ENCODE measurements at regions not wholly inside any gene's neighbourhood (a gene's known extent, or its start where the extent isn't known, plus 50 kb on each side); places are given as distances from the start of the nearest gene placed in this dataset.
A peak's percentile ranks its signal among the peaks of the same experiment; 100 is the strongest.

- no peak overlapping the region for H3K27ac ChIP-seq
- TF ChIP-seq, protein P1, sequence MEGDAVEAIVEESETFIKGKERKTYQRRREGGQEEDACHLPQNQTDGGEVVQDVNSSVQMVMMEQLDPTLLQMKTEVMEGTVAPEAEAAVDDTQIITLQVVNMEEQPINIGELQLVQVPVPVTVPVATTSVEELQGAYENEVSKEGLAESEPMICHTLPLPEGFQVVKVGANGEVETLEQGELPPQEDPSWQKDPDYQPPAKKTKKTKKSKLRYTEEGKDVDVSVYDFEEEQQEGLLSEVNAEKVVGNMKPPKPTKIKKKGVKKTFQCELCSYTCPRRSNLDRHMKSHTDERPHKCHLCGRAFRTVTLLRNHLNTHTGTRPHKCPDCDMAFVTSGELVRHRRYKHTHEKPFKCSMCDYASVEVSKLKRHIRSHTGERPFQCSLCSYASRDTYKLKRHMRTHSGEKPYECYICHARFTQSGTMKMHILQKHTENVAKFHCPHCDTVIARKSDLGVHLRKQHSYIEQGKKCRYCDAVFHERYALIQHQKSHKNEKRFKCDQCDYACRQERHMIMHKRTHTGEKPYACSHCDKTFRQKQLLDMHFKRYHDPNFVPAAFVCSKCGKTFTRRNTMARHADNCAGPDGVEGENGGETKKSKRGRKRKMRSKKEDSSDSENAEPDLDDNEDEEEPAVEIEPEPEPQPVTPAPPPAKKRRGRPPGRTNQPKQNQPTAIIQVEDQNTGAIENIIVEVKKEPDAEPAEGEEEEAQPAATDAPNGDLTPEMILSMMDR (IDR thresholded peaks at IDR 0.05) = no peak
- H3K36me3 ChIP-seq = no peaks in the 10 kb centered on the region
- no peaks in the 10 kb centered on the region for H3K4me1 ChIP-seq (ENCODE audit: control insufficient read depth in 1 of 2, insufficient read depth in 1 of 2, low read depth in 1 of 2, low read length in 1 of 2)
- no peaks in the 10 kb centered on the region for H3K27me3 ChIP-seq
- H3K9me3 ChIP-seq = no peaks in the 10 kb centered on the region
- H3K4me3 ChIP-seq (ENCODE audit: low read depth in 1 of 2, low read length in 1 of 2) = no peak overlapping the region
Observed at GRCh38 chr6:81562169-81562568, 190.3 kb downstream of the TENT5A start.

DNA sequence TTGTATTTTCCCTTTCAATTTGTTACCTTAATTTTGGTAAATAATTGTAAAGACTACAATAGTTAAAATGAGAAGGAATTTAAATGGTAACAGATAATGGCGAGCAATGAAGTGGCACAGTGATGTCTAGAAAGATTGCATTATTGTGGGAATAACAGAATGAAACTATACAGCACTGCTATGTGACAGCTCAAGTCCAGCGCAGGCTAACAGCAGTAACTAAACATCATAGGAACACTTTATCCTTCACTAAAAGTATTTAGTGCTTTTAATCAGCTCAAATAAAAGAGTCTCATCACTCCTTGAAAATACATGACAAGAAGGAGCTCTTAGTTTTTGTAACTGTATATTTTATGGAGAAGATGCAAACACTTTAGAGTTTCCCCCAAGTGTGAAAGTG lies 190.8 kb downstream of the TENT5A start:
- H3K9me3 ChIP-seq = no peaks in the 10 kb centered on the region
- H3K4me1 ChIP-seq (ENCODE audit: control insufficient read depth in 1 of 2, insufficient read depth in 1 of 2, low read depth in 1 of 2, low read length in 1 of 2) = no peaks in the 10 kb centered on the region
- no peak overlapping the region for H3K4me3 ChIP-seq (ENCODE audit: low read depth in 1 of 2, low read length in 1 of 2)
- TF ChIP-seq, protein P1 (IDR thresholded peaks at IDR 0.05) = no peak
- no peaks in the 10 kb centered on the region for H3K27me3 ChIP-seq
- H3K36me3 ChIP-seq = no peaks in the 10 kb centered on the region
- H3K27ac ChIP-seq = no peak overlapping the region

- TF ChIP-seq, protein P1 (IDR thresholded peaks at IDR 0.05) = no peak
- no peaks in the 10 kb centered on the region for H3K36me3 ChIP-seq
- H3K9me3 ChIP-seq = no peaks in the 10 kb centered on the region
- no peak overlapping the region for H3K27ac ChIP-seq
- H3K4me3 ChIP-seq (ENCODE audit: low read depth in 1 of 2, low read length in 1 of 2) = no peak overlapping the region
- H3K27me3 ChIP-seq = no peaks in the 10 kb centered on the region
- H3K4me1 ChIP-seq (ENCODE audit: control insufficient read depth in 1 of 2, insufficient read depth in 1 of 2, low read depth in 1 of 2, low read length in 1 of 2) = no peaks in the 10 kb centered on the region
Observed at GRCh38 chr6:81561071-81561564, 191.4 kb downstream of the TENT5A start.

GRCh38 chr6:81557811-81558210 lies 194.7 kb downstream of the TENT5A start:
- H3K27ac ChIP-seq = no peak overlapping the region
- H3K4me1 ChIP-seq (ENCODE audit: control insufficient read depth in 1 of 2, insufficient read depth in 1 of 2, low read depth in 1 of 2, low read length in 1 of 2) = no peaks in the 10 kb centered on the region
- peak overlapping the region in 1 of 2 experiments; percentile 31 for H3K4me3 ChIP-seq (ENCODE audit: low read depth in 1 of 2, low read length in 1 of 2)
- no peaks in the 10 kb centered on the region for H3K36me3 ChIP-seq
- TF ChIP-seq, protein P1 (IDR thresholded peaks at IDR 0.05) = no peak
- no peaks in the 10 kb centered on the region for H3K27me3 ChIP-seq
- H3K9me3 ChIP-seq = no peaks in the 10 kb centered on the region

GRCh38 chr6:81556551-81556950 lies 195.9 kb downstream of the TENT5A start:
- Histone ChIP-seq H3K36me3 (no peaks in the 10 kb centered on the region), H3K27ac (no peak overlapping the region), H3K9me3 (no peaks in the 10 kb centered on the region), H3K27me3 (no peaks in the 10 kb centered on the region), H3K4me1 (ENCODE audit: control insufficient read depth in 1 of 2, insufficient read depth in 1 of 2, low read depth in 1 of 2, low read length in 1 of 2) (no peaks in the 10 kb centered on the region), H3K4me3 (ENCODE audit: low read depth in 1 of 2, low read length in 1 of 2) (no peak overlapping the region)
- TF ChIP-seq, protein P1 (IDR thresholded peaks at IDR 0.05) = no peak

DNA sequence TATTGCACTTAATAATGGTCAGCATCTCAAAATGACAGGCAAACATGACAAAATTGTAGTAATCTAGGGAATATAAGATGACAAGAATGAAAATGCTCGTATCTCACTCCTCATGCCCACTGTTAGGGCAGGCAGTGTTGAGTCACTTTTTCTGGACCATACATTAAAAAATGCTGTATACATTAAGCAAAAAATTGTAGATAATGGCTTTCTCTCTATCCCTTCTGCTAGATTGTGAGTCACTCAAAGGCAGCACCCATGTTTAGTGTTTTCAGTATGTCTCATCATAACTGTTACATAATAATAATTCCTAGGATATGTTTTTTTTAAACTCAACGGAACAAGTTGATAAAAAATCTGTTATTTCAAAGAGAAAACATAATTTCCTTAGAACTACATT lies 199.3 kb downstream of the TENT5A start:
- Histone ChIP-seq H3K27ac (no peak overlapping the region), H3K4me3 (ENCODE audit: low read depth in 1 of 2, low read length in 1 of 2) (no peak overlapping the region)

More for the DNA sequence above, 199.3 kb downstream of the TENT5A start:
- Histone ChIP-seq H3K36me3 (no peaks in the 10 kb centered on the region), H3K4me1 (ENCODE audit: control insufficient read depth in 1 of 2, insufficient read depth in 1 of 2, low read depth in 1 of 2, low read length in 1 of 2) (no peaks in the 10 kb centered on the region), H3K9me3 (no peaks in the 10 kb centered on the region), H3K27me3 (no peaks in the 10 kb centered on the region)
- TF ChIP-seq, protein P1 (IDR thresholded peaks at IDR 0.05) = no peak

Measured in neutrophil (primary cell).